ENCODE measurements at regions not wholly inside any gene's neighbourhood (a gene's known extent, or its start where the extent isn't known, plus 50 kb on each side); places are given as distances from the start of the nearest gene placed in this dataset.

DNA sequence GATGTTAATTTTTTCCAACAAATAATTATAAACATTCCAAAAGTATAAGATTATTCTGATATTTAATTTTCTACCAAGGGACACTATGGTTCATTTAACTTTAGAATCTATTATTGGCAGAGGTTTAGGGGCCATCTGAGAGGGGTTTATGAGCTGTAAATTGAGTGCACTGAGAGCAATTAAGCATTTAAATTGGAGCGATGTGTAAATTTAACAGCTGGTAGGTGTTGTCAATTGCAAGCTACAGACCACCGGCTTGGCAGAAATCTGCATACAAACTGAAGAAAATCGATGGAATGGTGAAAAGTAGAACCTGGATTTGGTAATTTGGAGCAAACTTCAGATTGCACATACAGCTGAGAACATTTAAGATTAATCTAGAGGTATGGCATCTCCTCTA lies 55.8 kb upstream of the MTF2 start:
- no peak for DNase-seq (ENCODE audit: low spot score)
- TF ChIP-seq, protein P1, sequence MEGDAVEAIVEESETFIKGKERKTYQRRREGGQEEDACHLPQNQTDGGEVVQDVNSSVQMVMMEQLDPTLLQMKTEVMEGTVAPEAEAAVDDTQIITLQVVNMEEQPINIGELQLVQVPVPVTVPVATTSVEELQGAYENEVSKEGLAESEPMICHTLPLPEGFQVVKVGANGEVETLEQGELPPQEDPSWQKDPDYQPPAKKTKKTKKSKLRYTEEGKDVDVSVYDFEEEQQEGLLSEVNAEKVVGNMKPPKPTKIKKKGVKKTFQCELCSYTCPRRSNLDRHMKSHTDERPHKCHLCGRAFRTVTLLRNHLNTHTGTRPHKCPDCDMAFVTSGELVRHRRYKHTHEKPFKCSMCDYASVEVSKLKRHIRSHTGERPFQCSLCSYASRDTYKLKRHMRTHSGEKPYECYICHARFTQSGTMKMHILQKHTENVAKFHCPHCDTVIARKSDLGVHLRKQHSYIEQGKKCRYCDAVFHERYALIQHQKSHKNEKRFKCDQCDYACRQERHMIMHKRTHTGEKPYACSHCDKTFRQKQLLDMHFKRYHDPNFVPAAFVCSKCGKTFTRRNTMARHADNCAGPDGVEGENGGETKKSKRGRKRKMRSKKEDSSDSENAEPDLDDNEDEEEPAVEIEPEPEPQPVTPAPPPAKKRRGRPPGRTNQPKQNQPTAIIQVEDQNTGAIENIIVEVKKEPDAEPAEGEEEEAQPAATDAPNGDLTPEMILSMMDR (IDR thresholded peaks at IDR 0.05; ENCODE audit: borderline replicate concordance, control extremely low read depth, extremely low read depth, insufficient read depth, missing control alignments) = no peak
- in situ Hi-C loops (cut with MboI; ENCODE audit: low sequenced_read_pairs, unreplicated experiment) = no loop called here

DNA sequence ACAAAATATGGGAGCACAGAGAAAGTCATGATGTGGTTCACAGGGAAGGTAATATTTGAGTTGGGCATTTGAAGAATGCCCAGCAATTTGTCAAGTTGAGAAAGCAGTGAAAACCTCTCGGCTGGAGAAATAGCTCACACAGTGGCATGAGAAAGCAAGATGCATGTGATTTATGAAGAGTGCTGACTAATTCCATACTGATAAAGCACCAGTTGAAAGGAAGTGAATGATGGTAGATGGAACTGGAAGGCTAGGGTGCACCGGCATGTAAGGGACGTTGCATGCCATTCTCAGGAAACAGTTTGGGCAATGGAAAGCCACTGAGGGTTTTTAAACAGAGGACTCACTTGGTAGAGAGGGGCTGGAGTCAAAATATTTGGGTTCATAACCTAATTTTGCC lies 53.5 kb upstream of the MTF2 start:
- TF ChIP-seq, protein P1 (IDR thresholded peaks at IDR 0.05; ENCODE audit: borderline replicate concordance, control extremely low read depth, extremely low read depth, insufficient read depth, missing control alignments) = no peak
- in situ Hi-C loops (cut with MboI; ENCODE audit: low sequenced_read_pairs, unreplicated experiment) = no loop called here
- DNase-seq (ENCODE audit: low spot score) = no peak

DNA sequence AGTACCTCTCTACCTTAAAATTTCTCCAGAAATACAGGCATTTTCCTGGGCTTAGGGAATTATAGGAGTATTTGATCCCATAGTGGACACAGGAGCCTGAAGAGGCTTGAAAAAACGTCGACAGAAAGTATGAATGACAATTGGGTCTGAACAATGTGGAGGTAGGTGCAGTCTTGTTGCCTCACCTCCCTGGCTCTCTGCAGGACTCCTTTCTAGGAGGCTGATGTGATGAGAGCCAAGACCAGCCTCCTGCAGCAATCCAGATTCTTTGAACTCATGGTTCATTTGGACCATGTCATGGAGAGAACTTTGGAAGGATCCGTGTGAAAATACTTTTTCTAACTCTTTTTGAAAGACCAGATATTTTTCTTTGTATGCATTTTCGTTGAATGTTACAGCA lies 50.5 kb upstream of the MTF2 start:
- no peak for DNase-seq (ENCODE audit: low spot score)
- in situ Hi-C loops (cut with MboI; ENCODE audit: low sequenced_read_pairs, unreplicated experiment) = no loop called here
- TF ChIP-seq, protein P1 (IDR thresholded peaks at IDR 0.05; ENCODE audit: borderline replicate concordance, control extremely low read depth, extremely low read depth, insufficient read depth, missing control alignments) = no peak
